ENCODE measurements at regions not wholly inside any gene's neighbourhood (a gene's known extent, or its start where the extent isn't known, plus 50 kb on each side); places are given as distances from the start of the nearest gene placed in this dataset.
A peak's percentile ranks its signal among the peaks of the same experiment; 100 is the strongest.

GRCh38 chr2:7703048-7703447 is 785.8 kb downstream of the RNF144A start:
- Histone ChIP-seq H3K56ac (ENCODE audit: insufficient read length, low read depth, low read length) (no peak overlapping the region), H4K8ac (replicated peaks; ENCODE audit: insufficient read length, low read depth, low read length) (no peak overlapping the region), H3K4ac (ENCODE audit: low read depth, low read length) (no peak overlapping the region), H3K27ac (ENCODE audit: insufficient read length, low read depth, low read length) (peak overlapping the region; percentile 51), H3K4me2 (ENCODE audit: insufficient read depth, insufficient read length, low read length) (peak overlapping the region; percentile 46), H2BK5ac (ENCODE audit: insufficient read length, low read length) (no peak overlapping the region), H4K5ac (ENCODE audit: insufficient read length, low read depth, low read length) (no peak overlapping the region), H4K20me1 (ENCODE audit: control insufficient read depth, insufficient read depth, insufficient read length) (no peaks in the 10 kb centered on the region), H3K9me3 (ENCODE audit: control insufficient read depth, low read depth, low read length) (no peaks in the 10 kb centered on the region), H3K79me1 (ENCODE audit: insufficient read depth, low read depth, low read length, poor library complexity, severe bottlenecking) (no peaks in the 10 kb centered on the region), H3K23me2 (ENCODE audit: insufficient read length, low read depth, low read length, poor library complexity, severe bottlenecking) (peaks cover 2% of the 10 kb centered on the region), H2AFZ (ENCODE audit: low read length) (no peak overlapping the region), H3K79me2 (ENCODE audit: insufficient read depth, low read length) (no peaks in the 10 kb centered on the region), H3K4me1 (ENCODE audit: insufficient read depth, low read length) (peaks cover 6% of the 10 kb centered on the region), H2BK20ac (ENCODE audit: low read depth, low read length, poor library complexity, severe bottlenecking) (no peak overlapping the region), H3K18ac (ENCODE audit: insufficient read length, low read depth, low read length) (no peak overlapping the region), H2BK15ac (ENCODE audit: low read depth, low read length) (no peak overlapping the region), H3K27me3 (ENCODE audit: insufficient read depth, low read length) (no peaks in the 10 kb centered on the region), H3K14ac (ENCODE audit: insufficient read depth, low read length) (no peak overlapping the region), H2BK12ac (ENCODE audit: insufficient read length, low read depth, low read length) (no peak overlapping the region), H2BK120ac (ENCODE audit: low read depth, low read length, poor library complexity, severe bottlenecking) (no peak overlapping the region), H3T11ph (ENCODE audit: low read length) (no peak overlapping the region), H3K23ac (ENCODE audit: insufficient read length, low read depth, low read length) (no peak overlapping the region), H3K9ac (ENCODE audit: extremely low read depth, insufficient read length, low read length) (no peak overlapping the region), H2AK5ac (ENCODE audit: insufficient read length, low read length) (no peak overlapping the region), H4K91ac (ENCODE audit: insufficient read length, low read depth, low read length) (no peak overlapping the region)
- Mint-ChIP-seq H3K36me3 (ENCODE audit: insufficient read depth in 1 of 3, low read depth in 3 of 3) (peaks cover 0 to 6% (median 0%) of the 10 kb centered on the region in 3 experiments; a peak in 3 of 7 replicates), H3K4me1 (peaks cover 37 to 43% of the 10 kb centered on the region in 2 experiments), H3K27me3 (ENCODE audit: low read depth) (peaks cover 2% of the 10 kb centered on the region), H3K9me3 (peaks cover 0 to 3% of the 10 kb centered on the region in 2 experiments; a peak in 4 of 5 replicates), H3K27ac (peak overlapping the region; percentile 64 to 92 (median 85)), H3K4me3 (peak overlapping the region in 1 of 2 experiments; percentile 24; a peak in 2 of 5 replicates)
- TF ChIP-seq, protein P1, sequence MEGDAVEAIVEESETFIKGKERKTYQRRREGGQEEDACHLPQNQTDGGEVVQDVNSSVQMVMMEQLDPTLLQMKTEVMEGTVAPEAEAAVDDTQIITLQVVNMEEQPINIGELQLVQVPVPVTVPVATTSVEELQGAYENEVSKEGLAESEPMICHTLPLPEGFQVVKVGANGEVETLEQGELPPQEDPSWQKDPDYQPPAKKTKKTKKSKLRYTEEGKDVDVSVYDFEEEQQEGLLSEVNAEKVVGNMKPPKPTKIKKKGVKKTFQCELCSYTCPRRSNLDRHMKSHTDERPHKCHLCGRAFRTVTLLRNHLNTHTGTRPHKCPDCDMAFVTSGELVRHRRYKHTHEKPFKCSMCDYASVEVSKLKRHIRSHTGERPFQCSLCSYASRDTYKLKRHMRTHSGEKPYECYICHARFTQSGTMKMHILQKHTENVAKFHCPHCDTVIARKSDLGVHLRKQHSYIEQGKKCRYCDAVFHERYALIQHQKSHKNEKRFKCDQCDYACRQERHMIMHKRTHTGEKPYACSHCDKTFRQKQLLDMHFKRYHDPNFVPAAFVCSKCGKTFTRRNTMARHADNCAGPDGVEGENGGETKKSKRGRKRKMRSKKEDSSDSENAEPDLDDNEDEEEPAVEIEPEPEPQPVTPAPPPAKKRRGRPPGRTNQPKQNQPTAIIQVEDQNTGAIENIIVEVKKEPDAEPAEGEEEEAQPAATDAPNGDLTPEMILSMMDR (conservative IDR thresholded peaks at IDR 0.05), result no peak
- peak; percentile 61 for DNase-seq

All from H9 (cell line).